Fibroblast of lung (primary cell): ENCODE measurements at regions not wholly inside any gene's neighbourhood (a gene's known extent, or its start where the extent isn't known, plus 50 kb on each side); places are given as distances from the start of the nearest gene placed in this dataset.

Experiments
- DNase-seq, 2 donors: peaks; one replicate each; pipeline versions ENCODE4 v3.0.0 to v3.0.0-alpha.2; 2010; ENCODE audit warnings: low read depth in 2 of 2
- H2AFZ ChIP-seq: 2 replicates; pipeline ENCODE4 v1.5.1; 2012; ENCODE audit warnings: low read length, control low read depth, inconsistent platforms
- H3K27ac ChIP-seq: 2 replicates; pipeline ENCODE4 v1.5.1; 2011; ENCODE audit warnings: low read length, control low read depth; ENCODE audit not compliant: insufficient read depth
- H3K27me3 ChIP-seq: 2 replicates; pipeline ENCODE4 v1.5.1; 2011; ENCODE audit warnings: mild to moderate bottlenecking, low read length; ENCODE audit not compliant: control insufficient read depth, insufficient read depth
- H3K36me3 ChIP-seq: 2 replicates; pipeline ENCODE4 v1.5.1; 2011; ENCODE audit warnings: low read length; ENCODE audit not compliant: control insufficient read depth, insufficient read depth
- H3K4me1 ChIP-seq: 2 replicates; pipeline ENCODE4 v1.5.1; 2011; ENCODE audit warnings: low read length; ENCODE audit not compliant: control insufficient read depth, insufficient read depth; ENCODE audit errors: extremely low read depth
- H3K4me2 ChIP-seq: 2 replicates; pipeline ENCODE4 v1.5.1; 2011; ENCODE audit warnings: low read length, control low read depth; ENCODE audit not compliant: insufficient read depth; ENCODE audit errors: extremely low read depth
- H3K4me3 ChIP-seq, 4 experiments: fragments of 200-600 bp in 1 of 4; sonication (generic) in 1 of 4; replicated peaks in 1 of 4; 2 replicates each; pipeline ENCODE4 v1.5.1; 2011 to 2016; ENCODE audit warnings: low read length in 4 of 4, low read depth in 3 of 4, mild to moderate bottlenecking in 3 of 4, control low read depth in 2 of 4, inconsistent platforms in 1 of 4, mixed read lengths in 1 of 4; ENCODE audit not compliant: insufficient read depth in 1 of 4; ENCODE audit errors: control extremely low read depth in 1 of 4
- H3K79me2 ChIP-seq: 2 replicates; pipeline ENCODE4 v1.5.1; 2012; ENCODE audit warnings: mild to moderate bottlenecking, low read length, inconsistent platforms; ENCODE audit not compliant: control insufficient read depth, insufficient read depth
- H3K9ac ChIP-seq: 2 replicates; pipeline ENCODE4 v1.5.1; 2011; ENCODE audit warnings: mild to moderate bottlenecking, low read length, control low read depth; ENCODE audit not compliant: insufficient read depth
- H3K9me3 ChIP-seq: 2 replicates; pipeline ENCODE4 v1.5.1; 2012; ENCODE audit warnings: low read depth, low read length; ENCODE audit not compliant: control insufficient read depth, insufficient read depth
- H4K20me1 ChIP-seq: 2 replicates; pipeline ENCODE4 v1.5.1; 2011; ENCODE audit warnings: low read length; ENCODE audit not compliant: control insufficient read depth, insufficient read depth; ENCODE audit errors: extremely low read depth
- EZH2 ChIP-seq: IDR thresholded peaks from 2 replicates; pipeline ENCODE4 v1.5.1; 2012; ENCODE audit warnings: low read length, control low read depth, mild to moderate bottlenecking; ENCODE audit errors: missing control alignments
- TF ChIP-seq, protein P1 (sequence below), 2 donors: IDR thresholded peaks in 1 of 2; conservative IDR thresholded peaks in 1 of 2; 1 replicate in 1 of 2; 2 replicates in 1 of 2; pipeline ENCODE4 v1.5.1; 2011 to 2012; ENCODE audit warnings: low read length in 2 of 2, control low read depth in 1 of 2, inconsistent platforms in 1 of 2, low read depth in 1 of 2, mild to moderate bottlenecking in 1 of 2

- TF ChIP-seq, protein P1, sequence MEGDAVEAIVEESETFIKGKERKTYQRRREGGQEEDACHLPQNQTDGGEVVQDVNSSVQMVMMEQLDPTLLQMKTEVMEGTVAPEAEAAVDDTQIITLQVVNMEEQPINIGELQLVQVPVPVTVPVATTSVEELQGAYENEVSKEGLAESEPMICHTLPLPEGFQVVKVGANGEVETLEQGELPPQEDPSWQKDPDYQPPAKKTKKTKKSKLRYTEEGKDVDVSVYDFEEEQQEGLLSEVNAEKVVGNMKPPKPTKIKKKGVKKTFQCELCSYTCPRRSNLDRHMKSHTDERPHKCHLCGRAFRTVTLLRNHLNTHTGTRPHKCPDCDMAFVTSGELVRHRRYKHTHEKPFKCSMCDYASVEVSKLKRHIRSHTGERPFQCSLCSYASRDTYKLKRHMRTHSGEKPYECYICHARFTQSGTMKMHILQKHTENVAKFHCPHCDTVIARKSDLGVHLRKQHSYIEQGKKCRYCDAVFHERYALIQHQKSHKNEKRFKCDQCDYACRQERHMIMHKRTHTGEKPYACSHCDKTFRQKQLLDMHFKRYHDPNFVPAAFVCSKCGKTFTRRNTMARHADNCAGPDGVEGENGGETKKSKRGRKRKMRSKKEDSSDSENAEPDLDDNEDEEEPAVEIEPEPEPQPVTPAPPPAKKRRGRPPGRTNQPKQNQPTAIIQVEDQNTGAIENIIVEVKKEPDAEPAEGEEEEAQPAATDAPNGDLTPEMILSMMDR (conservative IDR thresholded peaks at IDR 0.05 in 1 of 2, IDR thresholded peaks at IDR 0.05 in 1 of 2; ENCODE audit: low read depth in 1 of 2, low read length in 2 of 2): no peak
- no peak for TF ChIP-seq EZH2
- H3K27ac ChIP-seq: no peak overlapping the region
These were observed 101.2 kb downstream of the PCSK1 start for GRCh38 chr5:96331681-96332361.

GRCh38 chr5:96331210-96331609 lies 101.8 kb downstream of the PCSK1 start:
- no peak overlapping the region for H2AFZ ChIP-seq
- no peaks in the 10 kb centered on the region for H4K20me1 ChIP-seq
- no peak overlapping the region for H3K4me2 ChIP-seq
- no peaks in the 10 kb centered on the region for H3K36me3 ChIP-seq
- H3K9ac ChIP-seq: no peak overlapping the region
- no peaks in the 10 kb centered on the region for H3K9me3 ChIP-seq
- H3K27ac ChIP-seq: no peak overlapping the region
- H3K4me1 ChIP-seq: peaks cover 4% of the 10 kb centered on the region
- peak; percentile 43 to 49 for DNase-seq
- H3K79me2 ChIP-seq: no peaks in the 10 kb centered on the region
- no peaks in the 10 kb centered on the region for H3K27me3 ChIP-seq
- TF ChIP-seq EZH2: no peak
- TF ChIP-seq, protein P1 (conservative IDR thresholded peaks at IDR 0.05 in 1 of 2, IDR thresholded peaks at IDR 0.05 in 1 of 2; ENCODE audit: low read depth in 1 of 2, low read length in 2 of 2): no peak
- H3K4me3 ChIP-seq: no peak overlapping the region

More at GRCh38 chr5:96331681-96332361, 101.2 kb downstream of the PCSK1 start:
- H3K4me2 ChIP-seq: no peak overlapping the region
- no peaks in the 10 kb centered on the region for H3K36me3 ChIP-seq
- no peaks in the 10 kb centered on the region for H3K9me3 ChIP-seq
- H3K4me1 ChIP-seq: peaks cover 4% of the 10 kb centered on the region
- no peaks in the 10 kb centered on the region for H3K27me3 ChIP-seq
- H2AFZ ChIP-seq: no peak overlapping the region
- H3K79me2 ChIP-seq: no peaks in the 10 kb centered on the region
- no peaks in the 10 kb centered on the region for H4K20me1 ChIP-seq
- H3K4me3 ChIP-seq: no peak overlapping the region
- DNase-seq: no peak
- H3K9ac ChIP-seq: no peak overlapping the region

GRCh38 chr5:96330530-96331140 lies 102.4 kb downstream of the PCSK1 start:
- no peak overlapping the region for H3K4me3 ChIP-seq
- DNase-seq: no peak
- H3K9ac ChIP-seq: no peak overlapping the region
- peaks cover 4% of the 10 kb centered on the region for H3K4me1 ChIP-seq
- H3K4me2 ChIP-seq: no peak overlapping the region
- H2AFZ ChIP-seq: no peak overlapping the region
- no peaks in the 10 kb centered on the region for H3K27me3 ChIP-seq
- H4K20me1 ChIP-seq: no peaks in the 10 kb centered on the region
- no peaks in the 10 kb centered on the region for H3K79me2 ChIP-seq
- TF ChIP-seq EZH2: no peak
- TF ChIP-seq, protein P1 (conservative IDR thresholded peaks at IDR 0.05 in 1 of 2, IDR thresholded peaks at IDR 0.05 in 1 of 2; ENCODE audit: low read depth in 1 of 2, low read length in 2 of 2): no peak
- no peaks in the 10 kb centered on the region for H3K36me3 ChIP-seq
- H3K9me3 ChIP-seq: no peaks in the 10 kb centered on the region
- H3K27ac ChIP-seq: no peak overlapping the region
